H9 (cell line): ENCODE measurements at regions not wholly inside any gene's neighbourhood (a gene's known extent, or its start where the extent isn't known, plus 50 kb on each side); places are given as distances from the start of the nearest gene placed in this dataset.

ENCODE experiments used
- DNase-seq: peaks from one replicate; pipeline ENCODE4 v3.0.0-alpha.2; 2017
- H2AFZ ChIP-seq: one replicate; pipeline ENCODE4 v1.6.1; 2013; ENCODE audit warnings: mild to moderate bottlenecking, low read length, control low read depth, moderate library complexity
- H2AK5ac ChIP-seq: 2 replicates; pipeline ENCODE4 v1.6.1; 2013; ENCODE audit warnings: low read length, control low read depth, mixed read lengths; ENCODE audit not compliant: insufficient read length
- H2BK120ac ChIP-seq: one replicate; pipeline ENCODE4 v1.6.1; 2013; ENCODE audit warnings: low read depth, mild to moderate bottlenecking, low read length, control low read depth, inconsistent platforms; ENCODE audit not compliant: poor library complexity, severe bottlenecking
- H2BK12ac ChIP-seq: 2 replicates; pipeline ENCODE4 v1.6.1; 2013; ENCODE audit warnings: low read length, control low read depth, mixed read lengths, low read depth; ENCODE audit not compliant: insufficient read length
- H2BK15ac ChIP-seq: 2 replicates; pipeline ENCODE4 v1.6.1; 2013; ENCODE audit warnings: low read depth, low read length, control low read depth
- H2BK20ac ChIP-seq: one replicate; pipeline ENCODE4 v1.6.1; 2013; ENCODE audit warnings: low read depth, mild to moderate bottlenecking, low read length, control low read depth, inconsistent platforms; ENCODE audit not compliant: poor library complexity, severe bottlenecking
- H2BK5ac ChIP-seq: 2 replicates; pipeline ENCODE4 v1.6.1; 2013; ENCODE audit warnings: low read length, control low read depth, mixed read lengths; ENCODE audit not compliant: insufficient read length
- H3K14ac ChIP-seq: 2 replicates; pipeline ENCODE4 v1.6.1; 2013; ENCODE audit warnings: low read length, control low read depth; ENCODE audit not compliant: insufficient read depth
- H3K18ac ChIP-seq: 2 replicates; pipeline ENCODE4 v1.6.1; 2013; ENCODE audit warnings: low read depth, mild to moderate bottlenecking, mixed read lengths, low read length, control low read depth; ENCODE audit not compliant: insufficient read length
- H3K23ac ChIP-seq: 2 replicates; pipeline ENCODE4 v1.6.1; 2013; ENCODE audit warnings: low read length, control low read depth, mixed read lengths, low read depth; ENCODE audit not compliant: insufficient read length
- H3K23me2 ChIP-seq: 2 replicates; pipeline ENCODE4 v1.6.1; 2013; ENCODE audit warnings: low read depth, mild to moderate bottlenecking, mixed read lengths, low read length, control low read depth; ENCODE audit not compliant: insufficient read length, poor library complexity, severe bottlenecking
- H3K27ac ChIP-seq: 2 replicates; pipeline ENCODE4 v1.5.1; 2013; ENCODE audit warnings: low read length, control low read depth, mixed read lengths, low read depth; ENCODE audit not compliant: insufficient read length
- H3K27me3 ChIP-seq: 2 replicates; pipeline ENCODE4 v1.6.1; 2013; ENCODE audit warnings: low read length, control low read depth, inconsistent platforms; ENCODE audit not compliant: insufficient read depth
- H3K4ac ChIP-seq: 2 replicates; pipeline ENCODE4 v1.6.1; 2013; ENCODE audit warnings: low read depth, mild to moderate bottlenecking, control low read depth, inconsistent platforms, low read length, moderate library complexity
- H3K4me1 ChIP-seq: 2 replicates; pipeline ENCODE4 v1.6.1; 2013; ENCODE audit warnings: low read length, control low read depth, inconsistent platforms; ENCODE audit not compliant: insufficient read depth
- H3K4me2 ChIP-seq: 2 replicates; pipeline ENCODE4 v1.6.1; 2013; ENCODE audit warnings: low read length, control low read depth, mixed read lengths; ENCODE audit not compliant: insufficient read length, insufficient read depth
- H3K56ac ChIP-seq: 2 replicates; pipeline ENCODE4 v1.6.1; 2013; ENCODE audit warnings: low read depth, mild to moderate bottlenecking, mixed read lengths, low read length, control low read depth; ENCODE audit not compliant: insufficient read length
- H3K79me1 ChIP-seq: 2 replicates; pipeline ENCODE4 v1.6.1; 2013; ENCODE audit warnings: low read depth, mild to moderate bottlenecking, moderate library complexity, low read length, control low read depth, inconsistent platforms; ENCODE audit not compliant: insufficient read depth, poor library complexity, severe bottlenecking
- H3K79me2 ChIP-seq: 2 replicates; pipeline ENCODE4 v1.6.1; 2013; ENCODE audit warnings: low read length, control low read depth, inconsistent platforms; ENCODE audit not compliant: insufficient read depth
- H3K9ac ChIP-seq: 2 replicates; pipeline ENCODE4 v1.6.1; 2013; ENCODE audit warnings: low read length, control low read depth, mixed read lengths; ENCODE audit not compliant: insufficient read length; ENCODE audit errors: extremely low read depth
- H3K9me3 ChIP-seq: one replicate; pipeline ENCODE4 v1.6.1; 2013; ENCODE audit warnings: low read depth, low read length, inconsistent platforms; ENCODE audit not compliant: control insufficient read depth
- H3T11ph ChIP-seq: one replicate; pipeline ENCODE4 v1.6.1; 2013; ENCODE audit warnings: mild to moderate bottlenecking, low read length, control low read depth, inconsistent platforms
- H4K20me1 ChIP-seq: one replicate; pipeline ENCODE4 v1.6.1; 2013; ENCODE audit not compliant: control insufficient read depth, insufficient read length, insufficient read depth
- H4K5ac ChIP-seq: 2 replicates; pipeline ENCODE4 v1.6.1; 2013; ENCODE audit warnings: low read depth, mild to moderate bottlenecking, mixed read lengths, low read length, control low read depth; ENCODE audit not compliant: insufficient read length
- H4K8ac ChIP-seq: replicated peaks from 2 replicates; pipeline ENCODE4 v1.6.1; 2013; ENCODE audit warnings: low read length, control low read depth, mixed read lengths, low read depth; ENCODE audit not compliant: insufficient read length
- H4K91ac ChIP-seq: 2 replicates; pipeline ENCODE4 v1.6.1; 2013; ENCODE audit warnings: low read depth, mild to moderate bottlenecking, moderate library complexity, mixed read lengths, low read length, control low read depth; ENCODE audit not compliant: insufficient read length
- H3K27ac Mint-ChIP-seq, 3 experiments: 2 replicates in 2 of 3; 3 replicates in 1 of 3; pipeline ENCODE4 v1.8.0; 2020 to 2021; ENCODE audit warnings: mixed read lengths in 3 of 3, mild to moderate bottlenecking in 1 of 3, moderate library complexity in 1 of 3
- H3K27me3 Mint-ChIP-seq: 2 replicates; pipeline ENCODE4 v1.8.0; 2021; ENCODE audit warnings: low read depth, mild to moderate bottlenecking, moderate library complexity, mixed read lengths
- H3K36me3 Mint-ChIP-seq, 3 experiments: 2 replicates in 2 of 3; 3 replicates in 1 of 3; pipeline ENCODE4 v1.8.0; 2020 to 2021; ENCODE audit warnings: low read depth in 3 of 3, mixed read lengths in 3 of 3; ENCODE audit not compliant: insufficient read depth in 1 of 3
- H3K4me1 Mint-ChIP-seq, 2 experiments: 2 replicates each; pipeline ENCODE4 v1.8.0; 2020; ENCODE audit warnings: mixed read lengths in 2 of 2
- H3K4me3 Mint-ChIP-seq, 2 experiments: 2 replicates in 1 of 2; 3 replicates in 1 of 2; pipeline ENCODE4 v1.8.0; 2020 to 2021; ENCODE audit warnings: mild to moderate bottlenecking in 2 of 2, mixed read lengths in 2 of 2, moderate library complexity in 1 of 2
- H3K9me3 Mint-ChIP-seq, 2 experiments: 2 replicates in 1 of 2; 3 replicates in 1 of 2; pipeline ENCODE4 v1.8.0; 2020; ENCODE audit warnings: mild to moderate bottlenecking in 2 of 2, mixed read lengths in 2 of 2, moderate library complexity in 1 of 2
- CTCF ChIP-seq: fragments of 200-600 bp; sonication (generic); conservative IDR thresholded peaks from 3 replicates; pipeline ENCODE4 v1.8.0; 2021; ENCODE audit warnings: antibody characterized with exemption, mild to moderate bottlenecking
- WGBS: extraction: QIAGEN DNeasy Blood & Tissue Kit; methylation state at CpG from one replicate; pipeline ENCODE4 v1.1.7; 2013; ENCODE audit warnings: missing lambda C conversion rate, low lambda C conversion rate, mixed read lengths; ENCODE audit not compliant: insufficient read length; ENCODE audit errors: extremely low coverage; 5-methylcytosine and 5-hydroxymethylcytosine counted together

GRCh38 chrX:6856471-6856870 lies 291.0 kb upstream of the STS start:
- Histone ChIP-seq H2BK15ac (no peak overlapping the region), H4K8ac (no peak overlapping the region), H3K4me1 (no peaks in the 10 kb centered on the region; the same call in 1 of the 2 replicates), H3K4ac (no peak overlapping the region), H3K14ac (no peak overlapping the region), H3K4me2 (no peak overlapping the region), H3K56ac (no peak overlapping the region), H3K23ac (no peak overlapping the region), H3K23me2 (no peaks in the 10 kb centered on the region), H2BK20ac (no peak overlapping the region), H3K27ac (no peak overlapping the region), H3K79me1 (no peaks in the 10 kb centered on the region), H3K27me3 (no peaks in the 10 kb centered on the region), H4K20me1 (no peaks in the 10 kb centered on the region), H3K18ac (no peak overlapping the region), H3K9me3 (peaks cover 35% of the 10 kb centered on the region), H3K79me2 (no peaks in the 10 kb centered on the region), H3K9ac (no peak overlapping the region), H4K5ac (no peak overlapping the region), H2AK5ac (no peak overlapping the region), H2AFZ (no peak overlapping the region), H2BK5ac (no peak overlapping the region), H3T11ph (no peak overlapping the region), H4K91ac (no peak overlapping the region), H2BK12ac (no peak overlapping the region), H2BK120ac (no peak overlapping the region)
- no peak for DNase-seq
- H3K27me3 Mint-ChIP-seq = no peaks in the 10 kb centered on the region; the same call in 1 of the 2 replicates
- H3K4me1 Mint-ChIP-seq = peaks cover 33 to 38% of the 10 kb centered on the region in 2 experiments
- no peak for TF ChIP-seq CTCF
- peak overlapping the region; percentile 34 to 94 (median 89); a peak in 5 of 7 replicates for H3K27ac Mint-ChIP-seq
- WGBS = no CpG with 5 or more reads among the region's 6 CpGs
- H3K36me3 Mint-ChIP-seq = peaks cover 51 to 74% (median 57%) of the 10 kb centered on the region in 3 experiments
- H3K4me3 Mint-ChIP-seq = peak overlapping the region in 1 of 2 experiments; percentile 15; a peak in 1 of 5 replicates
- peaks cover 48 to 50% of the 10 kb centered on the region in 2 experiments for H3K9me3 Mint-ChIP-seq
